GM21723 (cell line): ENCODE measurements at regions not wholly inside any gene's neighbourhood (a gene's known extent, or its start where the extent isn't known, plus 50 kb on each side); places are given as distances from the start of the nearest gene placed in this dataset.

Experiments used
- ATAC-seq: cut with Tn5 transposase; IDR thresholded peaks from one replicate; pipeline ENCODE4 v1.9.1; 2021; ENCODE audit warnings: mild to moderate bottlenecking, moderate library complexity; ENCODE audit not compliant: unreplicated experiment

GRCh38 chr9:87319656-87320055 lies 178.0 kb upstream of the DAPK1 start:
- ATAC-seq = no peak

DNA sequence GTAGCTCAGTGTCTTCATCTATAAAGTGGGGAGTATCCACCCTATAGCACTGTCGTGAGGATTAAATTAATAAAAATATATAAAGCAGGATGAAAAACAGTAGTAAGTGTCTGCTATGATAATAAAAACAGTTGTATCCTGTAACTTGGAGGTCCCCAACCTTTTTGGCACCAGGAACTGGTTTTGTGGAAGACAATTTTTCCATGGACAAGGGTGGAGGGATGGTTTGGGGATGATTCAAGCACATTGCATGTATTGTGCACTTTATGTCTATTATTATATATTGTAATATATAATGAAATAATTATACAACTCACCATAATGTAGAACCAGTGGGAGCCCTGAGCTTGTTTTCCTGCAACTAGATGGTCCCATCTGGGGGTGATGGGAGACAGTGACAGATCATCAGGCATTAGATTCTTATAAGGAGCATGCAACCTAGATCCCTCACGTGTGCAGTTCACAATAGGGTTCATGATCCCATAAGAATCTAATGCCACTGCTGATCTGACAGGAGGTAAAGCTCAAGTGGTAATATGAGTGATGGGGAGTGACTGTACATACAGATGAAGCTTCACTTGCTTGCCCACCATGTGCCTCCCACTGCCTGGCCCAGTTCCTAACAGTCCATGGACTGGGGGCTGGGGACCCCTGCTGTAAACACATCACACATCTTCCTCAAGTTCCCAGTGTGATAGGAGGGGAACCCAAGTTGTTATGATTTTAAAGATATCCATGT lies 177.4 kb upstream of the DAPK1 start:
- no peak for ATAC-seq

DNA sequence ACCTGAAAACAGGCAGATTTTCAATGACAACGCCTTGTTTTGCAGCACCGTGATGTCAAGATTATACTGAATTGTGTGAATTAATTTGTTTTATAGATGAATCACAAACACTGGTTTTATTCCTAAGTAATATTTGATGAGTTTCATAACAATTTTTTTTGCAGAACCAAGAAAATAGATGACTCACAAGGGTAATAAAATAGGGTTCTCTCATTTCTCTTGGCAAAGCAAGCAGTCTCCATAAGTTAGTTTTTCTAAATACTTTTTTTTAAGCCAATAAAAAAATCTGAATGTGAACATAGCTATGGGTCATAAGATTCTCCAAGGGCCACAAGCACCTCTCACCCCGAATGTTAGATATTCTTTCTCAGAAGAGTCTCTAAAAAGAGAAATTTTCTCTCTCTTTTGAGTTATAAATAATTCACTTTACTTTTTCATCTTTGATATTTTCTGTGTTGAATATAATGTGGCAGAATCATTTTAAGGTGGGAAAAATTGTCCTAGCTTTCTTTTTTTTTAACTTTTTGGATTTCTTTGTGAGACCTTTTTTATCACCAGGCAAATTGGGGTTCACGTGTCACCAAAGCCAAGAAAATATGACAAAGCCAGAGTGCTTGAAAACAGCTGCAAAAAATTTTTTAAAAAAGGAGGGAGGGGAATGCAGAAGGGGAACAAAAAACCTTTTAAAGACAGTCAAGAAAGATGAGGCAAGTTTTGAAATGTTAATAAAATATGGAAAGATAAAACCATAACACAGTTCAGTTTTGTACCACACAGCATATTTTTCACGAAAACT lies 174.6 kb upstream of the DAPK1 start:
- no peak for ATAC-seq

DNA sequence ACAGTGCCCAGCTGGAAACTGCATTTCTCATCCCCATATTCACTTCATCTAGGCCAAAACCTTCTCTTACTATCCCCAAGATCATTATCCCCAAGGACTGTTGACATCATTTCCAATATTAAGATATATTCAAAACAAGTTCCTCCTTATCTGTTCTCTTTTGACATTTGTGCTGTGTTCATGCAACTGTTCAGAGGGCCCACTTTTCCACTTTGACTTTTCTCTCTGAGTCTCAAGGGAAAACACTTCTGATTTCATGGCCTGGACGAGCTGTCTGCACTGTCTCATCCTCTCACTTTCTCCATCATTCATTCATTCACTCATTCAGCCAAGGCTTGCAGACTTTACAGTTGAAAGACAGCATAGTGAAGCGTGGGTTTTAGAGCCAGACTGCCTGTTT lies 173.7 kb upstream of the DAPK1 start:
- no peak for ATAC-seq

DNA sequence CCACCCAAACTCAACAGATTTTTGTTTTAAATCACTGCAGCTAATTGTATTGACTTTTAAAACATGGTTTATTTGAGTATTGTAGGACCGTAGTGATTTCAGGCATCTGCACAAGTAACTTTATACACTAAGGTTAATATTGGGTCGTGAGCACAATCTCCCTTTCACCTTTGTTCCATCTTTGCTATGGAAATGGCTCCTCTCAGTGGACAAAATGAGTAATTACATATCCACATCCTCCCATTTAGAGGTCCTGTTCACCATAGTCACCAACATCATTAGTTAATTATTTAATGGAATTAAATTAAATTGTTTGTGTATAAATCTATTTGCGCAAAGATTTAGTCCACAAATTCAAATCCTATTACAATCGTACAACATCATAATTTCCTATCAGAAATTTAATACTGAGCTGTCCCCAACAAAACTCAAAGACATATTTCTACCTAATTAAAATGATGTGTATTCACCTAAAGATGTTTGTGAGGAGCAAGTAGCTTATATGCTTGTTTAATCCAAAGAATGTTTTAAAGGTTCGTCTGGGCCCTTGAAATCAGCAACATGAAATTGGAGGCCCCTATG lies 173.0 kb upstream of the DAPK1 start:
- ATAC-seq = no peak

GRCh38 chr9:87327575-87328125 lies 170.0 kb upstream of the DAPK1 start:
- ATAC-seq = no peak

DNA sequence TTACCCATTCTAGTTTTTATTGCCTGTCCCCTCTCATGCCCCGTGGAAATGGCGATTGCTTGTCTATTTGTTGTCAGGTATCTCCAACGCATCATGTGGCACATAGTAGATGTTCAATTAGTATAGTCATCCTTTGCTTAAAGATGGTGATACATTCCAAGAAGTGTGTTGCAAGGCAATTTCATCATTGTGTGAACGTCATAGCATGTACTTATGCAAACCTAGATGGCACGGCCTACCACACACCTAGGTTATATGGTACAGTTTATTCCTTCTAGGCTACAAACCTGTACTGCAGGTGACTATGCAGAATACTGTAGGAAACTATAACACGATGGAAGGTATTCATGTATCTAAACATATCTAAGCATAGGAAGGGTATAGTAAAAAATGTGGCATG lies 163.9 kb upstream of the DAPK1 start:
- ATAC-seq = no peak

- no peak for ATAC-seq
Observed at GRCh38 chr9:87334366-87334765, 163.3 kb upstream of the DAPK1 start.

DNA sequence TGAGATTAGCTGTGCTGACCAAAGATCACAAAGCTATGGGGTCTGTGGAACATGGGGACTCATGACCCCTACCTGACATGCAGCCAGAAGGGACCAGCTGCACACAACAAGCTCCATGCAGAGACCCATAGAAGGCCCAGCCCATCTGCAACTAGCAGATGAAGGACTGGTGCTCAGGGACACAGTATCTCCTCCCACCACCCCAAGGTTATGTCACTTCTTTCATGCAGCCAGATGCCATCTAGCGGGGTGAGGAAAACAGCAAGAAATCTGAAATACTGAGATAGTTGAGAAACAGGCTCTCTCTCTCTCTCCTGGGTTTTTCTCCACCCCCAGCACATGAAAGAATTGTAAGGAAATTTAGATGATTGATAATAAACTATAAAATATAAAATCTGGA lies 161.3 kb upstream of the DAPK1 start:
- no peak for ATAC-seq

- no peak for ATAC-seq
Observed at GRCh38 chr9:87336914-87337333, 160.7 kb upstream of the DAPK1 start.

DNA sequence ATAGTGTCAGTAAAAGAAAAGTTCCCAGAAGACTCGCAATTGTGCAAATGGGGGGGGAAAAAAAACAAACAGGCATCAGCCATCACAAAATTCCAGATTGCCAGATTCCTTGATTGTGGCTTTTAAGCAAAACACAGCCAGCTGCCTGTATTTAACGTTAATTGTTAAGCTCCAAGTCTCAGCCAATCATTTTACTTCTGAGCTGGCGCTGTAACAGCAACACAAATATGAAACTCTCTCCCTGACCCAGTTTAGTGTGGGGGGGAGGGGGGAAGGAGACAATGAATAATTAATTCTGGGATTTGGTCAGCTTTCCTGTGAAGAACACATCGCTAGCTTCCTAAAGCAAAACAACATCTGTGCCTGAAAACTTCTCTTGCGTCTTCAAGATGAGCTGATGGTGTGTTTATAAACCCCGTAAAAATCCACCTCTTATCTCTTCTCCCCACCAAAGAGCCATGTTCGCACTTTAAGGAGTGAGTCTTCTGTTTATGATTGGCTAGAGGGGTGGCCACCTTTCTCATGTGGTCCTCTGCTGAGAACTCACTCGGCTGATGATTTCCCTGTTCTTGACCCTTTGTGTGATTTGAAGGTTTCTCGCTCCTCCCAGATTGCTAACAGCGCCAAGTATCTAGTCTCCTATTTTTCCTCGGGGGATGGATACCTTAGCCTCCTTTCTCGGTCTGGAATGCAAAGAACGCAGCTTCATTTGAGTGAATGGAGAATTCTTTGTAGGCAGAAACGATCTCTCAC lies 160.2 kb upstream of the DAPK1 start:
- ATAC-seq = no peak

DNA sequence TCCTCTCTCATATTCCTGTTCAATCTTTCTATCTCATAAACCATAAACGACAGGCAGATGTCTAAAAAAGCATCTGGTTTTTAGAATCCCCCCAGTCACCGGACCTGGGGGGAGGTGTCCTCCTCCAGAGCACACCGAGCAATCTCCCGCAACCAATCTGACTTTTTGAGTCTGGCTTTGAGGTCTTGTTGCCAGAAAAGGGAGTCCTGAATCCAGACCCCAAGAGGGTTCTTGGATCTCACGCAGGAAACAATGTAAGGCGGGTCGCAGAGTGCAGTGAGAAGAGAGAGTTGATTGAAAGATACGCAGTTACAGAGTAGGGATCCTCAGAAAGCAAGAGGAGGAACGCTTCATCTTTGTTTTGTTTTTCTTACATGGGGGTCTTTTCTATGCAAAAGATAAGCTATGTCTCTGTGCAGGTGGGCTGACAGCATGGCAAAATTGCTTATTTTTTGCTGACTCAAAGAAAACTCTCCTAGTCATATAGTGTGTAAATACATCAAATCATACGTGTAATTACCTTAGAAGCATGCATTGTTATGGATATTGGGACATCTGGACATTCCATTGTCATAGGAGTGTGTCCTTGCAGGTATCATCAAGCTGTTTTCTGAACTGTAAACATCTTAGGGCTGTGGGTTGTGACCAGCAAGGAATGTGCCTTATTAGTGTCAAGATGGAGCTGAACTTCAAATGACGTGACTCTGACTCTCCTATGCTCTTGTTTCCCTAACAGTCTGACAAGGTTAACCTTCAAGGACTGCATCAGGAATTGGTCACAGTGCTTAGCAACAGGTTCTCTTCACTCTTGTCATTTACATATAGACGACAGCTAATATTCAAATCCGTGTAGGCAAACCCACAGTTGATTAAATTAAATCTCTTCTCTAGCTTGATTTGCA lies 159.3 kb upstream of the DAPK1 start:
- ATAC-seq = no peak

DNA sequence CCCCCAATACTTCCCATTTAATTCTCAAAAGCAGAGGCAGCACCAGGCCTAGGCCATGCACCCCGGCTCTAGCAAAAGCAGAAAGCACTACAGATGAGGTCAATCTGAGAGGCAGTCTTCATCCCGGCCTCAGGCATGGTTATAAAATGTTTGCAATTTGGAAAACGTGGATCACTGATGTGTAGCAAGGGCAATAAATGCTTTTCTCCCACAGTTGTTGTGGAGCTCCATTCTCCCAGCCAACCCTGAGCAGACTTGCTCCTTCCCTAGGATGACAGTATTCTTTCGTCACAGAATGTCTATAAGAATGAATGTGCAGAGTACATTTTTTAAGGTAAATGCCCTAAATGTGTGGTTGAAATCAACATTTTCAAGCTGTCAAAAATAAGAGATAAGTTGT lies 157.3 kb upstream of the DAPK1 start:
- no peak for ATAC-seq

DNA sequence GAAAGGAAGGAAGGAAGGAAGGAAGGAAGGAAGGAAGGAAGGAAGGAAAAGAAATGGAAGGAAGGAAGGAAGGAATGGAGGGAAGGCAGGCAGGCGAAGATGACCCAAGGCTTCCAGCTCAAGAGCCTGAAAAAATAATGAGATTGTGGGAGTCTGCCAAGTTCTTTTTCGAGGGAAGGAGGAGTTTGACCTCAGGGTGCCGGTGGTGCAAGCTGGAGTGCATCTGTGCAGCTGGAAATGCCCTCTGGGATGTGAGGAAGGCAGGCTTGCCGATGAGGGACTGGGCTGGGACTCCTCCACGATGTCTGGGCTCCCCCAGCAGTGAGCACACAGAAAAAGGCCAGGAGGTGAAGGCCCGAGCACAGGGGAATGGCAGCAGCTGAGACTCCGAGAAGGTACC lies 154.9 kb upstream of the DAPK1 start:
- ATAC-seq = no peak

- no peak for ATAC-seq
Observed at GRCh38 chr9:87343816-87344430, 153.7 kb upstream of the DAPK1 start.

DNA sequence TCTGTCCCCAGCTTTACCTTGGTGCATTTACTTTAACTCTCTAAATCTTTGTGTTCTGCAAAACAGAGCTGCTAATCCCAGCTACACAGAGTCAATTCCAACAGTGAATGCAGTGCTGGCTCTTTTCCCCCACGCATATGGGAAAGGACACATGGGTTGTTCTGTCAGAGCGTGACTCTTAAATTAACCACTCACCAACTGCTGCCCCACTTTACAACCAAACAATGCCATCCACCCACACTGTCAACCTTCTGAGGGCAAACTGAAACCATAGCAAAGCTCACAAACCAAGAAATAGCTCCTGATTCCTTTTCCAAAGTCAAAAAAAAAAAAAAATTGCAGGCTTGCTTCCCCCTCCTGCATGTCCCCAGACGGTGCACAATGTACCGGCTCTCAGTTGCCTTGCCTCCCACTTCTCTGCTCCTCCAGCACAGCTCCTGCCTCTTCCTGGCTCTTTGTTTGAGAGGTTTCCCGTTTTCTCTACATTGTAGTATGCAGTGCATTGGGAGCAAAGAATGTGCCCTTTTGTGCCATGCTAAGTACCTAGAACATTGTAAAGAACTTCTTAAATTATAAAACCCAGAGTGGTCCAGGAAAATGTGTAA lies 151.5 kb upstream of the DAPK1 start:
- no peak for ATAC-seq

DNA sequence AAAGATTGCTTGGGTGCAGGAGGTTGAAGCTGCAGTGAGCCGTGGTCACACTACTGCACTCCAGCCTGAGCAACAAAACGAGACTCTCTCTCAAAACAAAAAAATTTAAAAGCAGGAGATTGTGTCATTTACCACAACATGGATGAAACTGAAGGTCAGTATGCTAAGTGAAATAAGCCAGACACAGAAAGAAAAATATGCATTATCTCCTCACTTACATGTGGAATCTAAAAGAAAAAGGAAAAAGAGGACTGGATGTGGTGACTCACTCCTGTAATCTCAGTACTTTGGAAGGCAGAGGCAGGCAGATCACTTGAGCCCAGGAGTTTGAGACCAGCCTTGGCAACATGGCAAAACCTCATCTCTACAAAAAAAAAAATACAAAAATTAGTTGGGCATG lies 146.8 kb upstream of the DAPK1 start:
- ATAC-seq = no peak

DNA sequence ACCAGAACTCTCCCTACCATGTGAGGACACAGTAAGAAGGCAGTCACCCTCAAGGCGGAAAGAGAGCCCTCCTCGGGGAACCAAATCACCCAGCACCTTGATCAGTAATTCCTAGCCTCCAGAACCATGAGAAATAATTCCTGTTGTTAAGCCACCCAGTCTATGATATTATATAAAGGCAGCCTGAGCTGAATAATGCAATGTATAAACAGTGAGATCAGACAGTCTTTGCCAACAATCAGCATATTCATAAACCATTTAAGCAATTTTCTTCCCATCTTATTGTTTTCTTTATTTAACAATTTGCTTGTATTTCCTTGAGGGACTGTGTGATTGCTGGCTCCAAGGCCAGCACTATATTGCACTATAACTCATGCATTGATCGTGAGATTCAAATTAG lies 144.4 kb upstream of the DAPK1 start:
- no peak for ATAC-seq

DNA sequence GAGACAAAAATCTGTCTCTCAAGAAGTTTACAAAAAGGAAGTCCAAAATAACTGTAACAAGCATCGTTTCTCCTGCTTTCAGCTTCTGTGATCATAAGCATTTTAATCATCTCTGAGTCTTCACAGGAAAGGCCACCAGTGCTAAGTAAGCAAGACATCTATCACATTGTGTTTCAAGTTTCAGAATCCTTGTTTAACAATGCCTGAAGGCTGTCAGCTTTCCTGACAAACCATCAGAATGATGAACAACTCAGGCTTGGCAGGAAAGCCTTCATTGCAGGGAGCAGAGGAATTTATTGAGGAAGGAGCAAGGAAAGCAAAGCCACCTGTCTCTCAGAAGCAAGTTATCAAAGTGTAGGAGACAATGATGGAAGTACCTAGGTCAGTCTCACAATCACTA lies 143.5 kb upstream of the DAPK1 start:
- no peak for ATAC-seq
